ENCODE measurements at regions not wholly inside any gene's neighbourhood (a gene's known extent, or its start where the extent isn't known, plus 50 kb on each side); places are given as distances from the start of the nearest gene placed in this dataset.

DNA sequence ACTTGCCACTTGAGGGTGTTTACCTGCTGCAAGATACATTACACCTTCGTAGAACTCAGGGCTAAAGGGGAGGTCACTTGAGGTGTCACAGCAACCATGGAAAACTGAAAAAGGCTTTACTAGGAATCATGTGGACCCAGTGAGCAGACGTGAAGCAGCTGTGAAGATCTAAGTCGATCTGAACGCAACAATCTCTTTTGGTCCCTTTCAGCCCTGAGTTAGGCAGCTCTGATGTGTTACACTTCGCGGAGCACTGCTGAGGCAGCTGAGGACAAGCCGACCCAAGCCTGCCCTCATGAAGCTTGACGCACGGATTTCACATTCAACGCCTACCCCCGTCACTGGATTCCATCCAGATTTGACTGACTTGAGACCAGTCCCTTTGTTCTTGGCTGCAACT is 75.8 kb upstream of the NPAS2 start:
- H3K9ac ChIP-seq (ENCODE audit: low read depth in 1 of 2, low read length in 2 of 2): no peak overlapping the region
- TF ChIP-seq YY1 (IDR thresholded peaks at IDR 0.05) (no peak), RAD21 (IDR thresholded peaks at IDR 0.05) (no peak), GABPA (IDR thresholded peaks at IDR 0.05 in 1 of 2, conservative IDR thresholded peaks at IDR 0.05 in 1 of 2) (no peak), NR2F2 (IDR thresholded peaks at IDR 0.05) (no peak), EGR1 (IDR thresholded peaks at IDR 0.05; ENCODE audit: low read depth in 2 of 2) (no peak), FOXA2 (IDR thresholded peaks at IDR 0.05) (no peak), HNF4A (conservative IDR thresholded peaks at IDR 0.05) (no peak), RXRA (IDR thresholded peaks at IDR 0.05) (no peak), JUND (IDR thresholded peaks at IDR 0.05) (no peak), FOXA1 (IDR thresholded peaks at IDR 0.05) (no peak), TAF1 (conservative IDR thresholded peaks at IDR 0.05) (no peak), HNF4G (IDR thresholded peaks at IDR 0.05) (no peak), SP1 (IDR thresholded peaks at IDR 0.05) (no peak)
- TF ChIP-seq, protein P1, sequence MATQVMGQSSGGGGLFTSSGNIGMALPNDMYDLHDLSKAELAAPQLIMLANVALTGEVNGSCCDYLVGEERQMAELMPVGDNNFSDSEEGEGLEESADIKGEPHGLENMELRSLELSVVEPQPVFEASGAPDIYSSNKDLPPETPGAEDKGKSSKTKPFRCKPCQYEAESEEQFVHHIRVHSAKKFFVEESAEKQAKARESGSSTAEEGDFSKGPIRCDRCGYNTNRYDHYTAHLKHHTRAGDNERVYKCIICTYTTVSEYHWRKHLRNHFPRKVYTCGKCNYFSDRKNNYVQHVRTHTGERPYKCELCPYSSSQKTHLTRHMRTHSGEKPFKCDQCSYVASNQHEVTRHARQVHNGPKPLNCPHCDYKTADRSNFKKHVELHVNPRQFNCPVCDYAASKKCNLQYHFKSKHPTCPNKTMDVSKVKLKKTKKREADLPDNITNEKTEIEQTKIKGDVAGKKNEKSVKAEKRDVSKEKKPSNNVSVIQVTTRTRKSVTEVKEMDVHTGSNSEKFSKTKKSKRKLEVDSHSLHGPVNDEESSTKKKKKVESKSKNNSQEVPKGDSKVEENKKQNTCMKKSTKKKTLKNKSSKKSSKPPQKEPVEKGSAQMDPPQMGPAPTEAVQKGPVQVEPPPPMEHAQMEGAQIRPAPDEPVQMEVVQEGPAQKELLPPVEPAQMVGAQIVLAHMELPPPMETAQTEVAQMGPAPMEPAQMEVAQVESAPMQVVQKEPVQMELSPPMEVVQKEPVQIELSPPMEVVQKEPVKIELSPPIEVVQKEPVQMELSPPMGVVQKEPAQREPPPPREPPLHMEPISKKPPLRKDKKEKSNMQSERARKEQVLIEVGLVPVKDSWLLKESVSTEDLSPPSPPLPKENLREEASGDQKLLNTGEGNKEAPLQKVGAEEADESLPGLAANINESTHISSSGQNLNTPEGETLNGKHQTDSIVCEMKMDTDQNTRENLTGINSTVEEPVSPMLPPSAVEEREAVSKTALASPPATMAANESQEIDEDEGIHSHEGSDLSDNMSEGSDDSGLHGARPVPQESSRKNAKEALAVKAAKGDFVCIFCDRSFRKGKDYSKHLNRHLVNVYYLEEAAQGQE (IDR thresholded peaks at IDR 0.05): no peak
- TF ChIP-seq, protein P2, sequence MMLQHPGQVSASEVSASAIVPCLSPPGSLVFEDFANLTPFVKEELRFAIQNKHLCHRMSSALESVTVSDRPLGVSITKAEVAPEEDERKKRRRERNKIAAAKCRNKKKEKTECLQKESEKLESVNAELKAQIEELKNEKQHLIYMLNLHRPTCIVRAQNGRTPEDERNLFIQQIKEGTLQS (IDR thresholded peaks at IDR 0.05): no peak
- TF ChIP-seq, protein P3, sequence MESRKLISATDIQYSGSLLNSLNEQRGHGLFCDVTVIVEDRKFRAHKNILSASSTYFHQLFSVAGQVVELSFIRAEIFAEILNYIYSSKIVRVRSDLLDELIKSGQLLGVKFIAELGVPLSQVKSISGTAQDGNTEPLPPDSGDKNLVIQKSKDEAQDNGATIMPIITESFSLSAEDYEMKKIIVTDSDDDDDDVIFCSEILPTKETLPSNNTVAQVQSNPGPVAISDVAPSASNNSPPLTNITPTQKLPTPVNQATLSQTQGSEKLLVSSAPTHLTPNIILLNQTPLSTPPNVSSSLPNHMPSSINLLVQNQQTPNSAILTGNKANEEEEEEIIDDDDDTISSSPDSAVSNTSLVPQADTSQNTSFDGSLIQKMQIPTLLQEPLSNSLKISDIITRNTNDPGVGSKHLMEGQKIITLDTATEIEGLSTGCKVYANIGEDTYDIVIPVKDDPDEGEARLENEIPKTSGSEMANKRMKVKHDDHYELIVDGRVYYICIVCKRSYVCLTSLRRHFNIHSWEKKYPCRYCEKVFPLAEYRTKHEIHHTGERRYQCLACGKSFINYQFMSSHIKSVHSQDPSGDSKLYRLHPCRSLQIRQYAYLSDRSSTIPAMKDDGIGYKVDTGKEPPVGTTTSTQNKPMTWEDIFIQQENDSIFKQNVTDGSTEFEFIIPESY (IDR thresholded peaks at IDR 0.05): no peak
- TF ChIP-seq, protein P4, sequence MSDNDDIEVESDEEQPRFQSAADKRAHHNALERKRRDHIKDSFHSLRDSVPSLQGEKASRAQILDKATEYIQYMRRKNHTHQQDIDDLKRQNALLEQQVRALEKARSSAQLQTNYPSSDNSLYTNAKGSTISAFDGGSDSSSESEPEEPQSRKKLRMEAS (IDR thresholded peaks at IDR 0.05): no peak
- TF ChIP-seq, protein P5, sequence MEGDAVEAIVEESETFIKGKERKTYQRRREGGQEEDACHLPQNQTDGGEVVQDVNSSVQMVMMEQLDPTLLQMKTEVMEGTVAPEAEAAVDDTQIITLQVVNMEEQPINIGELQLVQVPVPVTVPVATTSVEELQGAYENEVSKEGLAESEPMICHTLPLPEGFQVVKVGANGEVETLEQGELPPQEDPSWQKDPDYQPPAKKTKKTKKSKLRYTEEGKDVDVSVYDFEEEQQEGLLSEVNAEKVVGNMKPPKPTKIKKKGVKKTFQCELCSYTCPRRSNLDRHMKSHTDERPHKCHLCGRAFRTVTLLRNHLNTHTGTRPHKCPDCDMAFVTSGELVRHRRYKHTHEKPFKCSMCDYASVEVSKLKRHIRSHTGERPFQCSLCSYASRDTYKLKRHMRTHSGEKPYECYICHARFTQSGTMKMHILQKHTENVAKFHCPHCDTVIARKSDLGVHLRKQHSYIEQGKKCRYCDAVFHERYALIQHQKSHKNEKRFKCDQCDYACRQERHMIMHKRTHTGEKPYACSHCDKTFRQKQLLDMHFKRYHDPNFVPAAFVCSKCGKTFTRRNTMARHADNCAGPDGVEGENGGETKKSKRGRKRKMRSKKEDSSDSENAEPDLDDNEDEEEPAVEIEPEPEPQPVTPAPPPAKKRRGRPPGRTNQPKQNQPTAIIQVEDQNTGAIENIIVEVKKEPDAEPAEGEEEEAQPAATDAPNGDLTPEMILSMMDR (IDR thresholded peaks at IDR 0.05; ENCODE audit: low read depth, low read length, missing input control): no peak

More for the DNA sequence above, 75.8 kb upstream of the NPAS2 start:
- WGBS: 95% methylated on average over 11 of the region's 11 CpGs
- Histone ChIP-seq H3K9me3 (ENCODE audit: control insufficient read depth in 4 of 4, low read length in 3 of 4) (no peaks in the 10 kb centered on the region), H3K36me3 (ENCODE audit: control insufficient read depth in 4 of 4, insufficient read depth in 3 of 4, low read depth in 1 of 4, low read length in 3 of 4) (no peaks in the 10 kb centered on the region), H3K27ac (ENCODE audit: low read depth in 1 of 2, low read length in 2 of 2) (no peak overlapping the region), H3K4me3 (ENCODE audit: low read depth in 1 of 3, low read length in 3 of 3) (no peak overlapping the region), H3K27me3 (ENCODE audit: control insufficient read depth in 4 of 4, insufficient read depth in 4 of 4, low read length in 3 of 4) (no peaks in the 10 kb centered on the region), H3K4me1 (ENCODE audit: control insufficient read depth in 4 of 4, insufficient read depth in 4 of 4, low read length in 3 of 4) (peaks cover 4 to 18% (median 12%) of the 10 kb centered on the region in 4 donors)
- DNase-seq (ENCODE audit: low spot score): no peak
